K562 (cell line): ENCODE measurements at regions not wholly inside any gene's neighbourhood (a gene's known extent, or its start where the extent isn't known, plus 50 kb on each side); places are given as distances from the start of the nearest gene placed in this dataset.

Experiments
- ATAC-seq: fragments of 200-7000 bp; cut with Tn5 transposase; 3 replicates; pipeline ENCODE4 v1.9.1; 2020; ENCODE audit warnings: moderate library complexity
- BruUV-seq: library from RNA; stranded (reverse); fragments of 400-500 nt; replicated peaks from 2 replicates; lab custom pipeline; 2021; lab: Mats Ljungman, UMichigan
- CTCF ChIA-PET: fragments of 300-600 bp; formaldehyde crosslinking; extraction: SDS; loops from one replicate; lab custom pipeline; 2021; ENCODE audit warnings: low intra/inter-chr PET ratio; lab: Yijun Ruan, JAX
- POLR2A ChIA-PET: fragments of 300-600, 350-650 bp; sonication (Branson Sonifier 250); formaldehyde crosslinking; extraction: SDS; loops from one replicate; lab custom pipeline; 2021; ENCODE audit warnings: antibody characterized with exemption, inconsistent platforms; lab: Yijun Ruan, JAX
- DNase-seq, 4 experiments: peaks; one replicate each; pipeline versions ENCODE4 v3.0.0 to v3.0.0-alpha.2; 2011 to 2018; ENCODE audit warnings: low spot score in 3 of 4, mixed read lengths in 3 of 4; ENCODE audit errors: extremely low read depth in 1 of 4
- FAIRE-seq: peaks from 2 replicates; lab custom pipeline; 2011; peaks lifted over from hg19 to GRCh38; lab: Jason Lieb, UNC
- H2AFZ ChIP-seq: 2 replicates; pipeline ENCODE4 v1.6.0; 2011; ENCODE audit warnings: low read depth, low read length, control low read depth, inconsistent platforms
- H3K27ac ChIP-seq: fragments of 200-600 bp; 3 replicates; pipeline ENCODE4 v1.8.0; 2011; ENCODE audit warnings: low read depth, mild to moderate bottlenecking, control low read depth, inconsistent platforms, low read length, moderate library complexity, mixed read lengths; ENCODE audit errors: extremely low read depth
- H3K27me3 ChIP-seq, 2 experiments: fragments of 300-600 bp in 1 of 2; 2 replicates in 1 of 2; 3 replicates in 1 of 2; pipeline versions ENCODE4 v1.6.0 to v1.8.0; 2011; ENCODE audit warnings: inconsistent platforms in 2 of 2, low read length in 2 of 2, mild to moderate bottlenecking in 1 of 2, mixed read lengths in 1 of 2, moderate library complexity in 1 of 2; ENCODE audit not compliant: control insufficient read depth in 2 of 2, insufficient read depth in 2 of 2
- H3K36me3 ChIP-seq: fragments of 300-600 bp; 3 replicates; pipeline ENCODE4 v1.8.0; 2011; ENCODE audit warnings: mild to moderate bottlenecking, low read length, inconsistent platforms; ENCODE audit not compliant: control insufficient read depth, insufficient read depth
- H3K4me1 ChIP-seq, 2 experiments: fragments of 200-600 bp in 1 of 2; replicated peaks in 1 of 2; 2 replicates in 1 of 2; 3 replicates in 1 of 2; pipeline versions ENCODE4 v1.5.1 to v1.8.0; 2011; ENCODE audit warnings: inconsistent platforms in 2 of 2, low read length in 2 of 2, mild to moderate bottlenecking in 1 of 2, mixed read lengths in 1 of 2, moderate library complexity in 1 of 2; ENCODE audit not compliant: control insufficient read depth in 2 of 2, insufficient read depth in 2 of 2
- H3K4me2 ChIP-seq: 2 replicates; pipeline ENCODE4 v1.6.1; 2011; ENCODE audit warnings: low read length, control low read depth, inconsistent platforms, mixed read lengths; ENCODE audit not compliant: insufficient read depth
- H3K4me3 ChIP-seq: fragments of 200-600 bp; sonication (generic), shearing (Covaris generic); 2 replicates; pipeline ENCODE4 v1.5.1; 2016; ENCODE audit warnings: control low read depth, inconsistent platforms
- H3K79me2 ChIP-seq: fragments of 200-600 bp; 3 replicates; pipeline ENCODE4 v1.8.0; 2011; ENCODE audit warnings: low read length, inconsistent platforms; ENCODE audit not compliant: control insufficient read depth, insufficient read depth
- H3K9ac ChIP-seq, 2 experiments: 2 replicates each; pipeline versions ENCODE4 v1.6.0 to v1.6.1; 2011; ENCODE audit warnings: low read depth in 2 of 2, low read length in 2 of 2, control low read depth in 1 of 2, inconsistent platforms in 1 of 2, mild to moderate bottlenecking in 1 of 2, mixed read lengths in 1 of 2; ENCODE audit not compliant: insufficient read depth in 1 of 2
- H3K9me1 ChIP-seq: one replicate; pipeline ENCODE4 v1.6.0; 2011; ENCODE audit warnings: inconsistent platforms, mild to moderate bottlenecking, low read length, moderate library complexity; ENCODE audit not compliant: control insufficient read depth, insufficient read depth
- H3K9me3 ChIP-seq: replicated peaks from 2 replicates; pipeline ENCODE4 v1.5.1; 2011; ENCODE audit warnings: low read depth, low read length, inconsistent platforms; ENCODE audit not compliant: control insufficient read depth, insufficient read depth
- H4K20me1 ChIP-seq: replicated peaks from 2 replicates; pipeline ENCODE4 v1.6.1; 2011; ENCODE audit warnings: low read length, inconsistent platforms, mixed read lengths; ENCODE audit not compliant: control insufficient read depth, insufficient read depth
- CTCF ChIP-seq, 3 experiments: IDR thresholded peaks in 2 of 3; conservative IDR thresholded peaks in 1 of 3; 2 replicates each; pipeline ENCODE4 v1.5.1; 2011 to 2012; ENCODE audit warnings: low read length in 3 of 3, mild to moderate bottlenecking in 3 of 3, control low read depth in 2 of 3, improper control_type of control experiment in 1 of 3, inconsistent platforms in 1 of 3, low read depth in 1 of 3, mixed read lengths in 1 of 3, moderate library complexity in 1 of 3; ENCODE audit not compliant: insufficient read depth in 2 of 3
- WGBS: fragments of 100-300 bp; shearing (Covaris generic); methylation state at CpG from one replicate; pipeline ENCODE4 v1.1.6; 2016; ENCODE audit warnings: low coverage, mixed read lengths; ENCODE audit not compliant: insufficient coverage; ENCODE audit errors: missing lambda C conversion rate; 5-methylcytosine and 5-hydroxymethylcytosine counted together
- in situ Hi-C: fragments of 300-500 bp; cut with MboI; formaldehyde crosslinking; loops from 4 replicates; pipeline ENCODE4 v1.15.0; 2018; ENCODE audit warnings: inconsistent platforms, mixed read lengths
- intact Hi-C: fragments of 100-400 bp; cut with micrococcal nuclease; formaldehyde crosslinking; loops from 2 replicates; pipeline ENCODE4 v1.14.2; 2022
- TF ChIP-seq, protein P1 (sequence below): sonication (generic); formaldehyde crosslinking; IDR thresholded peaks from 2 replicates; pipeline ENCODE4 v1.8.1; 2022; ENCODE audit warnings: missing genetic modification reagents

- Histone ChIP-seq H3K27ac (no peak overlapping the region), H3K36me3 (no peaks in the 10 kb centered on the region), H3K9me3 (no peaks in the 10 kb centered on the region), H3K4me3 (no peak overlapping the region), H3K4me2 (no peak overlapping the region), H3K9me1 (no peaks in the 10 kb centered on the region), H3K79me2 (no peaks in the 10 kb centered on the region), H4K20me1 (no peaks in the 10 kb centered on the region), H3K4me1 (no peaks in the 10 kb centered on the region), H3K9ac (no peak overlapping the region), H3K27me3 (no peaks in the 10 kb centered on the region; a peak in 1 of 5 replicates), H2AFZ (no peak overlapping the region)
- peak in 1 of 4 experiments; percentile 2 for DNase-seq
- intact Hi-C loops (no loop called here), in situ Hi-C loops (no loop called here)
- no peak for ATAC-seq
- ChIA-PET POLR2A (no interaction called here), CTCF (no interaction called here)
- FAIRE-seq, result no peak
- 0 out of 6 replicates have a peak, but pooled peaks of 2 of the 3 experiments have one; percentile 10 to 15 for TF ChIP-seq CTCF (IDR thresholded peaks at IDR 0.05 in 2 of 3, conservative IDR thresholded peaks at IDR 0.05 in 1 of 3; ENCODE audit: insufficient read depth in 2 of 3, low read depth in 1 of 3, low read length in 3 of 3)
- TF ChIP-seq, protein P1, sequence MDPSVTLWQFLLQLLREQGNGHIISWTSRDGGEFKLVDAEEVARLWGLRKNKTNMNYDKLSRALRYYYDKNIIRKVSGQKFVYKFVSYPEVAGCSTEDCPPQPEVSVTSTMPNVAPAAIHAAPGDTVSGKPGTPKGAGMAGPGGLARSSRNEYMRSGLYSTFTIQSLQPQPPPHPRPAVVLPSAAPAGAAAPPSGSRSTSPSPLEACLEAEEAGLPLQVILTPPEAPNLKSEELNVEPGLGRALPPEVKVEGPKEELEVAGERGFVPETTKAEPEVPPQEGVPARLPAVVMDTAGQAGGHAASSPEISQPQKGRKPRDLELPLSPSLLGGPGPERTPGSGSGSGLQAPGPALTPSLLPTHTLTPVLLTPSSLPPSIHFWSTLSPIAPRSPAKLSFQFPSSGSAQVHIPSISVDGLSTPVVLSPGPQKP (CRISPR knock-in tag), result no peak
- no TSS peak for BruUV-seq
- 2% methylated on average over 6 of the region's 6 CpGs for WGBS
Observed at GRCh38 chr5:5726401-5726800, 303.9 kb downstream of the ICE1 start.
